ENCODE measurements at regions not wholly inside any gene's neighbourhood (a gene's known extent, or its start where the extent isn't known, plus 50 kb on each side); places are given as distances from the start of the nearest gene placed in this dataset.

GRCh38 chr13:83958531-83958930 lies 76.3 kb upstream of the SLITRK1 start:
- no peak for DNase-seq

GRCh38 chr13:83955011-83955410 lies 72.7 kb upstream of the SLITRK1 start:
- no peak for DNase-seq

- DNase-seq: no peak
These were observed 71.6 kb upstream of the SLITRK1 start for GRCh38 chr13:83953916-83954315.

- no peak for DNase-seq
These were observed 68.0 kb upstream of the SLITRK1 start for GRCh38 chr13:83950293-83950692.

GRCh38 chr13:83943530-83944279 lies 61.4 kb upstream of the SLITRK1 start:
- DNase-seq: no peak

GRCh38 chr13:83941701-83942335 lies 59.5 kb upstream of the SLITRK1 start:
- DNase-seq: no peak

GRCh38 chr13:83940742-83941141 lies 58.5 kb upstream of the SLITRK1 start:
- no peak for DNase-seq

- no peak for DNase-seq
These were observed 55.3 kb upstream of the SLITRK1 start for GRCh38 chr13:83937579-83937978.

GRCh38 chr13:83935566-83935965 lies 53.3 kb upstream of the SLITRK1 start:
- no peak for DNase-seq
